Activated CD8-positive, alpha-beta T cell treated with anti-CD3 and anti-CD28 coated beads for 36 hours (primary cell): ENCODE measurements at regions not wholly inside any gene's neighbourhood (a gene's known extent, or its start where the extent isn't known, plus 50 kb on each side); places are given as distances from the start of the nearest gene placed in this dataset.
A peak's percentile ranks its signal among the peaks of the same experiment; 100 is the strongest.

ENCODE experiments used
- ATAC-seq: fragments of 200-7000 bp; cut with Tn5 transposase; one replicate; pipeline ENCODE4 v1.10.0; 2021; ENCODE audit warnings: mild to moderate bottlenecking, moderate library complexity
- CTCF ChIA-PET: fragments of 350-600 bp; sonication (Branson Sonifier 250); formaldehyde crosslinking; loops from one replicate; lab custom pipeline; 2021; ENCODE audit warnings: antibody characterized with exemption; lab: Charles Lee
- POLR2A ChIA-PET: fragments of 350-600 bp; sonication (Branson Sonifier 250); formaldehyde crosslinking; loops from one replicate; lab custom pipeline; 2021; ENCODE audit warnings: antibody characterized with exemption; lab: Charles Lee
- DNase-seq: peaks from one replicate; pipeline ENCODE4 v3.0.0-alpha.2; 2020
- H3K27ac Mint-ChIP-seq: one replicate; pipeline ENCODE4 v1.8.0; 2021; ENCODE audit warnings: mild to moderate bottlenecking, mixed read lengths
- H3K27me3 Mint-ChIP-seq: one replicate; pipeline ENCODE4 v1.8.0; 2021; ENCODE audit warnings: mixed read lengths
- H3K36me3 Mint-ChIP-seq: one replicate; pipeline ENCODE4 v1.8.0; 2021; ENCODE audit warnings: low read depth, mixed read lengths
- H3K4me1 Mint-ChIP-seq: one replicate; pipeline ENCODE4 v1.8.0; 2021; ENCODE audit warnings: low read depth, mixed read lengths
- H3K4me3 Mint-ChIP-seq: one replicate; pipeline ENCODE4 v1.8.0; 2021; ENCODE audit warnings: mild to moderate bottlenecking, moderate library complexity, mixed read lengths
- H3K9me3 Mint-ChIP-seq: one replicate; pipeline ENCODE4 v1.8.0; 2021; ENCODE audit warnings: mixed read lengths
- CTCF ChIP-seq: fragments of 200-600 bp; IDR thresholded peaks from one replicate; pipeline ENCODE4 v1.8.0; 2022; ENCODE audit warnings: antibody characterized with exemption, mild to moderate bottlenecking
- intact Hi-C: fragments of 100-400 bp; cut with micrococcal nuclease; formaldehyde crosslinking; loops from one replicate; pipeline ENCODE4 v1.10.0; 2022

GRCh38 chr15:29926083-29926388 lies 103.8 kb upstream of the TJP1 start:
- Mint-ChIP-seq H3K27ac (no peak overlapping the region), H3K9me3 (no peaks in the 10 kb centered on the region), H3K4me3 (no peak overlapping the region), H3K4me1 (no peaks in the 10 kb centered on the region), H3K27me3 (peaks cover 25% of the 10 kb centered on the region), H3K36me3 (no peaks in the 10 kb centered on the region)
- CTCF ChIA-PET = interaction anchor here (0.9 to 2.1 kb wide), 13 partner anchors 8 to 248 kb away, joined by 3 to 8 read pairs (median 4); no protein-coding TSS in a partner anchor
- intact Hi-C loops = loop anchor here (5.0 kb wide), 1 partner anchor 174 kb away; no protein-coding TSS in a partner anchor
- POLR2A ChIA-PET = no interaction called here
- ATAC-seq = no peak
- no peak for DNase-seq
- peak; percentile 15 for TF ChIP-seq CTCF

- peak; percentile 52 for TF ChIP-seq CTCF
- H3K36me3 Mint-ChIP-seq = no peaks in the 10 kb centered on the region
- H3K27me3 Mint-ChIP-seq = peaks cover 27% of the 10 kb centered on the region
- peak; percentile 60 for DNase-seq
- intact Hi-C loops = loop anchor here (5.0 kb wide), 1 partner anchor 173 kb away; no protein-coding TSS in a partner anchor
- H3K4me3 Mint-ChIP-seq = no peak overlapping the region
- H3K27ac Mint-ChIP-seq = no peak overlapping the region
- ChIA-PET CTCF (interaction anchor here (0.9 to 2.1 kb wide), 13 partner anchors 9 to 247 kb away, joined by 3 to 8 read pairs (median 4); no protein-coding TSS in a partner anchor), POLR2A (no interaction called here)
- peak; percentile 47 for ATAC-seq
- H3K4me1 Mint-ChIP-seq = no peaks in the 10 kb centered on the region
- H3K9me3 Mint-ChIP-seq = no peaks in the 10 kb centered on the region
Measured at GRCh38 chr15:29925227-29926082, 103.2 kb upstream of the TJP1 start.

- Mint-ChIP-seq H3K27me3 (peaks cover 27% of the 10 kb centered on the region), H3K4me1 (no peaks in the 10 kb centered on the region), H3K9me3 (no peaks in the 10 kb centered on the region), H3K4me3 (no peak overlapping the region), H3K36me3 (no peaks in the 10 kb centered on the region), H3K27ac (no peak overlapping the region)
- DNase-seq = no peak
- intact Hi-C loops = loop anchor here (5.0 kb wide), 1 partner anchor 172 kb away; no protein-coding TSS in a partner anchor
- ChIA-PET CTCF (interaction anchor here (1.5 to 1.9 kb wide), 2 partner anchors 8 to 12 kb away, joined by 5 to 8 read pairs; no protein-coding TSS in a partner anchor), POLR2A (no interaction called here)
- TF ChIP-seq CTCF = no peak
- ATAC-seq = no peak
Measured at GRCh38 chr15:29924750-29925149, 102.5 kb upstream of the TJP1 start.

- Mint-ChIP-seq H3K27ac (no peak overlapping the region), H3K9me3 (no peaks in the 10 kb centered on the region), H3K4me3 (no peak overlapping the region), H3K27me3 (peaks cover 33% of the 10 kb centered on the region), H3K36me3 (no peaks in the 10 kb centered on the region), H3K4me1 (no peaks in the 10 kb centered on the region)
- TF ChIP-seq CTCF = no peak
- DNase-seq (no peak), ATAC-seq (no peak)
- POLR2A ChIA-PET = no interaction called here
- CTCF ChIA-PET = interaction anchor here (0.7 kb wide), 1 partner anchor 211 kb away, joined by 3 read pairs; no protein-coding TSS in a partner anchor
- intact Hi-C loops = no loop called here
Measured at GRCh38 chr15:29922191-29922590, 99.9 kb upstream of the TJP1 start.

- POLR2A ChIA-PET = no interaction called here
- TF ChIP-seq CTCF = no peak
Measured at GRCh38 chr15:29921130-29921601, 98.9 kb upstream of the TJP1 start.

More at GRCh38 chr15:29921130-29921601, 98.9 kb upstream of the TJP1 start:
- no peak overlapping the region for H3K27ac Mint-ChIP-seq
- no peak for ATAC-seq
- no peaks in the 10 kb centered on the region for H3K36me3 Mint-ChIP-seq
- intact Hi-C loops = no loop called here
- no peak for DNase-seq
- H3K4me3 Mint-ChIP-seq = no peak overlapping the region
- H3K4me1 Mint-ChIP-seq = no peaks in the 10 kb centered on the region
- CTCF ChIA-PET = interaction anchor here (0.7 kb wide), 1 partner anchor 210 kb away, joined by 3 read pairs; no protein-coding TSS in a partner anchor
- peaks cover 32% of the 10 kb centered on the region for H3K27me3 Mint-ChIP-seq
- no peaks in the 10 kb centered on the region for H3K9me3 Mint-ChIP-seq
